HL-60 (cell line): ENCODE measurements at regions not wholly inside any gene's neighbourhood (a gene's known extent, or its start where the extent isn't known, plus 50 kb on each side); places are given as distances from the start of the nearest gene placed in this dataset.

ENCODE experiments used
- DNase-seq, 2 experiments: peaks; one replicate each; pipeline ENCODE4 v3.0.0-alpha.2; 2010 to 2020; ENCODE audit warnings: low read depth in 1 of 2, low spot score in 1 of 2
- H3K27ac ChIP-seq: fragments of 250-450 bp; sonication (Bioruptor Pico); replicated peaks from 2 replicates; pipeline ENCODE4 v1.5.1; 2020; ENCODE audit warnings: mild to moderate bottlenecking, moderate library complexity
- H3K27me3 ChIP-seq: fragments of 250-450 bp; sonication (Bioruptor Pico); 2 replicates; pipeline ENCODE4 v1.5.1; 2021; ENCODE audit warnings: mild to moderate bottlenecking, moderate library complexity; ENCODE audit not compliant: insufficient read depth, poor library complexity, severe bottlenecking
- H3K4me3 ChIP-seq: replicated peaks from 2 replicates; pipeline ENCODE4 v1.5.1; 2011; ENCODE audit warnings: mild to moderate bottlenecking, control low read depth, low read length; ENCODE audit not compliant: insufficient read depth
- GABPA ChIP-seq: IDR thresholded peaks from 2 replicates; pipeline ENCODE4 v1.6.1; 2012; ENCODE audit warnings: low read depth
- POLR2AphosphoS5 ChIP-seq: IDR thresholded peaks from 2 replicates; pipeline ENCODE4 v1.6.1; 2012; ENCODE audit warnings: low read depth
- SPI1 ChIP-seq: IDR thresholded peaks from 2 replicates; pipeline ENCODE4 v1.6.1; 2012; ENCODE audit warnings: low read depth, mild to moderate bottlenecking, borderline replicate concordance
- TF ChIP-seq, protein P1 (sequence below): IDR thresholded peaks from 2 replicates; pipeline ENCODE4 v1.6.1; 2012; ENCODE audit warnings: low read depth; ENCODE audit not compliant: insufficient replicate concordance
- TF ChIP-seq, protein P2 (sequence below): IDR thresholded peaks from one replicate; pipeline ENCODE4 v1.5.1; 2011; ENCODE audit warnings: low read length, control low read depth, inconsistent platforms; ENCODE audit not compliant: insufficient read depth

DNA sequence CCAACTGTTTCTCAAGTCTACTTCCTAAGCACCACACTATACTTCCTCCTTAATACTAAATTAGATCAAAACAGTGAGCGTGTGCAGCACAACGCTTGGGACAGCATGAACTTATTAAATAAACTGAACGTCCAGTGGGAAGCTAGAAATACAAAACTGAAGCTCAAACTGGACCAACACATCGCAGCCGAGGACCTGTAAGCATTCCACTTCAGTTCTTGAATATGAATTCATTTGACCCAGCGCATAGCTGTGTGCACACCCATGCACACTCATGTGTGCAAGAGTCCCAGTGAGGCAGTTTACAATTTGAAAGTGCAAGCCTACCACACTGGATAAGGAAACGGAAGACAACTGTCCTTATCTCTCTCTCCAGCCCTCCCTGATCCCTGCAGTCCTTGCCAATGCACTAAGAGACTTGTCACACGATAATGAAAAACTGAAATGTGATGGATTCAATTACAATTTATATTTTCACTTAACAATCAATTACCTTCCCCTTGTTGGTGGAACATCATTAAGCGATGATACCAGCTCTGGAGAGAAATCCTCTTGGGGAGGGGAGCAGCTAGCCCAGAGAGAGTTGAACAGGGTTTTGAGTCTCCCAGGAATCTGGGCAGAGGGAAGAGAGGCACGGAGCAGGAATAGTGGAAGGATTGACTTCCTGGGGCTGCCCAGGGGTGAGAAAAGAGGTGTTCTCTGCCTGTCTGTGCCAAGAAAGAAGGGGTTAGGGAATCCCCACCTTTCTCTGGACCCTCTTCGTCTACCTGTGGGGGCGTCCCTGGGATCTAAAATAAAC, 186.5 kb upstream of the KLHL29 start:
- H3K4me3 ChIP-seq: no peak overlapping the region
- peaks cover 2% of the 10 kb centered on the region for H3K27me3 ChIP-seq
- DNase-seq: no peak
- no peak overlapping the region for H3K27ac ChIP-seq
- TF ChIP-seq, protein P1, sequence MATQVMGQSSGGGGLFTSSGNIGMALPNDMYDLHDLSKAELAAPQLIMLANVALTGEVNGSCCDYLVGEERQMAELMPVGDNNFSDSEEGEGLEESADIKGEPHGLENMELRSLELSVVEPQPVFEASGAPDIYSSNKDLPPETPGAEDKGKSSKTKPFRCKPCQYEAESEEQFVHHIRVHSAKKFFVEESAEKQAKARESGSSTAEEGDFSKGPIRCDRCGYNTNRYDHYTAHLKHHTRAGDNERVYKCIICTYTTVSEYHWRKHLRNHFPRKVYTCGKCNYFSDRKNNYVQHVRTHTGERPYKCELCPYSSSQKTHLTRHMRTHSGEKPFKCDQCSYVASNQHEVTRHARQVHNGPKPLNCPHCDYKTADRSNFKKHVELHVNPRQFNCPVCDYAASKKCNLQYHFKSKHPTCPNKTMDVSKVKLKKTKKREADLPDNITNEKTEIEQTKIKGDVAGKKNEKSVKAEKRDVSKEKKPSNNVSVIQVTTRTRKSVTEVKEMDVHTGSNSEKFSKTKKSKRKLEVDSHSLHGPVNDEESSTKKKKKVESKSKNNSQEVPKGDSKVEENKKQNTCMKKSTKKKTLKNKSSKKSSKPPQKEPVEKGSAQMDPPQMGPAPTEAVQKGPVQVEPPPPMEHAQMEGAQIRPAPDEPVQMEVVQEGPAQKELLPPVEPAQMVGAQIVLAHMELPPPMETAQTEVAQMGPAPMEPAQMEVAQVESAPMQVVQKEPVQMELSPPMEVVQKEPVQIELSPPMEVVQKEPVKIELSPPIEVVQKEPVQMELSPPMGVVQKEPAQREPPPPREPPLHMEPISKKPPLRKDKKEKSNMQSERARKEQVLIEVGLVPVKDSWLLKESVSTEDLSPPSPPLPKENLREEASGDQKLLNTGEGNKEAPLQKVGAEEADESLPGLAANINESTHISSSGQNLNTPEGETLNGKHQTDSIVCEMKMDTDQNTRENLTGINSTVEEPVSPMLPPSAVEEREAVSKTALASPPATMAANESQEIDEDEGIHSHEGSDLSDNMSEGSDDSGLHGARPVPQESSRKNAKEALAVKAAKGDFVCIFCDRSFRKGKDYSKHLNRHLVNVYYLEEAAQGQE: no peak
- TF ChIP-seq, protein P2, sequence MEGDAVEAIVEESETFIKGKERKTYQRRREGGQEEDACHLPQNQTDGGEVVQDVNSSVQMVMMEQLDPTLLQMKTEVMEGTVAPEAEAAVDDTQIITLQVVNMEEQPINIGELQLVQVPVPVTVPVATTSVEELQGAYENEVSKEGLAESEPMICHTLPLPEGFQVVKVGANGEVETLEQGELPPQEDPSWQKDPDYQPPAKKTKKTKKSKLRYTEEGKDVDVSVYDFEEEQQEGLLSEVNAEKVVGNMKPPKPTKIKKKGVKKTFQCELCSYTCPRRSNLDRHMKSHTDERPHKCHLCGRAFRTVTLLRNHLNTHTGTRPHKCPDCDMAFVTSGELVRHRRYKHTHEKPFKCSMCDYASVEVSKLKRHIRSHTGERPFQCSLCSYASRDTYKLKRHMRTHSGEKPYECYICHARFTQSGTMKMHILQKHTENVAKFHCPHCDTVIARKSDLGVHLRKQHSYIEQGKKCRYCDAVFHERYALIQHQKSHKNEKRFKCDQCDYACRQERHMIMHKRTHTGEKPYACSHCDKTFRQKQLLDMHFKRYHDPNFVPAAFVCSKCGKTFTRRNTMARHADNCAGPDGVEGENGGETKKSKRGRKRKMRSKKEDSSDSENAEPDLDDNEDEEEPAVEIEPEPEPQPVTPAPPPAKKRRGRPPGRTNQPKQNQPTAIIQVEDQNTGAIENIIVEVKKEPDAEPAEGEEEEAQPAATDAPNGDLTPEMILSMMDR: no peak
- TF ChIP-seq SPI1: no peak
- no peak for TF ChIP-seq GABPA
- no peak for TF ChIP-seq POLR2AphosphoS5

GRCh38 chr2:23199115-23199918, 185.7 kb upstream of the KLHL29 start:
- Histone ChIP-seq H3K27me3 (peaks cover 2% of the 10 kb centered on the region), H3K27ac (no peak overlapping the region), H3K4me3 (no peak overlapping the region)
- no peak for DNase-seq
- TF ChIP-seq, protein P2: peak; percentile 25
- TF ChIP-seq POLR2AphosphoS5: no peak

GRCh38 chr2:23200068-23200786, 184.8 kb upstream of the KLHL29 start:
- no peak for DNase-seq
- H3K4me3 ChIP-seq: no peak overlapping the region
- TF ChIP-seq, protein P2: no peak
- TF ChIP-seq, protein P1: no peak
- no peak for TF ChIP-seq GABPA
- no peak for TF ChIP-seq POLR2AphosphoS5
- no peak for TF ChIP-seq SPI1
- H3K27me3 ChIP-seq: peaks cover 2% of the 10 kb centered on the region
- no peak overlapping the region for H3K27ac ChIP-seq
